NCI-H345 treated with DMSO at 0.1 percent for 48 hours (cell line): ENCODE measurements at regions not wholly inside any gene's neighbourhood (a gene's known extent, or its start where the extent isn't known, plus 50 kb on each side); places are given as distances from the start of the nearest gene placed in this dataset.

Source experiments
- DNase-seq: peaks from one replicate; lab custom pipeline; 2025; ENCODE audit not compliant: unreplicated experiment; lab: John Stamatoyannopoulos, UW

DNA sequence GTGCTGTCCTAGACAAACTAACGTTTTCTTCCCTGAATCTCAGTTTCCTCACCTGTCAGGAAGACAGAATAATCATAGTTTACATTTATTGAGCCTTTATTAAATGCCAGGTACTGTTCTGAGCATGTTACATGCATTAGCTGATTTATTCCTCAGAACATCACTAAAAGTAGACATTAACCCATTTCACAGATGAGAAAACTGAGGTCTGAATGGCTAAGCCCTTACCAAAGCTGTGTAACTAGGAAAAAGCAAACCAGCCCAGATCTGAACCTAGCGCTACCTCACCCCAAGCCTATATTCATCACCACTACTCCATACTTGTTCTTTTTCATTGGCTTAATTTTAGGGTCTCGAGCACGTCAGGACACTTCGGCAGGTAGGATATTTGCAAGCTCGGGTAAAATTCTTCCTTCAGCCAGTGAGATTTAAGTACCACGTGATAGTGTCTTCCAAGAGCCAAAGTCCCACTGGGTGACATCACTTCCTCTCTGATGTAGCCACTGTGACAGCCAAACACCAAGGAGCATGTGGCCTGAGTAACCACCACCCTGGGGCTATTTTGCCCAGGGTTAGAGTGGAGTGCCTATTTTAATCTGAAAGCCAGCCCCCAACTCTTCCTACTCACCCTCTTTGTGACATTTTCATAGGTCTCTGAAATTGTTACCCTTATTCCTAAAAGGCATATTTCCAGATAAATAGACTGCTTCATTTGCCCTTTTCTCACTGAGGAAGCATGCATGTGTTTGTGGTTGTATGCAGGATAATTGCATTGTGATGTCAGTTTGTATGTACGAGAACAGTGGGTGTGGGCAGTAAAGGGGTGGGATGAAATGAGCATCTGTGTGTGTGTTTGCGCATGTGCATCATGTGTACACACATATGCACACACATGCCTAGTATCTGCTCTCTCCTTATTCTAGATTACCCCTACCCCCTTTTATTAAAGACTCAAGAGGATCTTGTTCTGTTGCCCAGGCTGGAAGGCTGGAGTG, 62.2 kb upstream of the WSCD2 start:
- no peak for DNase-seq

DNA sequence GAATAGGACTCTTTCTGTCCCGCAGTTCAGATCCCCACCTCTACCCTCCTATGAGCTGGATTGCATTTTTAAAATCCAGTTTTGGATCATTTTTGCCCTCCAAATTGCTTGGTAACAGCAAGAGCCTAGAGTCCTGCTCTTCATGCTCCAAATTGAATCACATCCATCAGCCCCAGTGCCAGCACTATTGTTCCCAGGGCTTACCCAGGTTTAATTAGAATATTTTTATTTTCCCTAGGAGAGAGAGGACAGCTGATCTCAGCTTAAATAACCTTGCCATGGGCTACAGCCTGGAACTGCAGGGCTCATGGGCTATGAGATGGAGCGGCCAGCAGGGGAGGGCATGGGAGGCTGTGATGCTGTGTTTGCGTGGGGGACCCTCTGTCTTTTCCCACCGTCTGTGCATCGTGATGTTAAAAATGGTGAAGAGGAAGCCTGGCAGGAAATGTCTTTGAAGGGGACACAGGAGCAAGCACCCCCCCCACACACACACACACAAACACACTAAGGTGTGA, 59.4 kb upstream of the WSCD2 start:
- no peak for DNase-seq

DNA sequence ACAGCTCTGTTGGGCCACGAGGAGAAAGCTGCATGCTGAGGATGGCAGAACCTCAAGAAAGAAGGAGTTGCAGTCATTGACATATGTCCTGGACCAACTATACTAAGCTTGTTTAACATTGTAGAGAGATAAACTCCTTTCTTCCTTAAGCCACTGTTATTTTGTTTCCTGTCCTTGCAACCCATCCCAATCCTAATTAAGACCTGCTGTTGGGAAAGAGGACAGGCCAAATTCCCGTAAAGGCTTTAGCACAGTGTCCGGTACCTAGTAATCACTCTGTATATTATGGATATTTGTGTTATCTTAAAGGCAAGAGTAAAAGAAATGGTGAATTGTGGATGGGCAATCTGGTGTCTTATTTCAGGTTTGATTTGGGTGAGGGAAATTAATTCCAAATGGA, 53.5 kb upstream of the WSCD2 start:
- no peak for DNase-seq

DNA sequence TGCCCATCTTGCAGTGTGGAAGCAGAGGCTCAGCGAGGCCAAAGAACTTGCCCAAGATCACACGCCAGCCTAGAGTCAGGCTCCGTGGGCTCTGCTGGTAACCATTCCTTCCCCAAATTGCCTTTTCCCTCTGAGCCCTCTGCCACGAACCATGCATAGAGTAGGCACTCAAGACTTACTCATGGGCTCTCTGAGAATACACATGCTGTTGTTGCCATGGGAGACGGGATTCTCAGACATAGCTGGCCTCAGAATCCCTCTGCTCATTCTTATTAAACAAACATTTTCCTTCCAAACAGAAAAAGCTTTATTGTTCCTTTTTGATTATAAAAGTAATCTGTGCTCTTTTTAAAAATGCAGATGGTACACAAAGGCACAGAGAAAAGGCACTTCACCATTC, 52.5 kb upstream of the WSCD2 start:
- DNase-seq = no peak

GRCh38 chr12:108078428-108078827, 50.7 kb upstream of the WSCD2 start:
- no peak for DNase-seq
